Kidney epithelial cell (primary cell): ENCODE measurements at regions not wholly inside any gene's neighbourhood (a gene's known extent, or its start where the extent isn't known, plus 50 kb on each side); places are given as distances from the start of the nearest gene placed in this dataset.

ENCODE experiments used
- DNase-seq: peaks from one replicate; pipeline ENCODE4 v3.0.0-alpha.2; 2010; ENCODE audit warnings: low read depth
- H3K27me3 ChIP-seq: 2 replicates; pipeline ENCODE4 v1.6.0; 2011; ENCODE audit warnings: low read length; ENCODE audit not compliant: control insufficient read depth, insufficient read depth
- H3K36me3 ChIP-seq: 2 replicates; pipeline ENCODE4 v1.5.1; 2011; ENCODE audit warnings: low read length; ENCODE audit not compliant: control insufficient read depth, insufficient read depth
- H3K4me3 ChIP-seq: 2 replicates; pipeline ENCODE4 v1.5.1; 2011; ENCODE audit warnings: low read depth, mild to moderate bottlenecking, control low read depth, low read length
- TF ChIP-seq, protein P1 (sequence below): IDR thresholded peaks from 2 replicates; pipeline ENCODE4 v1.5.1; 2011; ENCODE audit warnings: mild to moderate bottlenecking, moderate library complexity, low read length, control low read depth, inconsistent platforms; ENCODE audit not compliant: insufficient read depth, poor library complexity, severe bottlenecking

- TF ChIP-seq, protein P1, sequence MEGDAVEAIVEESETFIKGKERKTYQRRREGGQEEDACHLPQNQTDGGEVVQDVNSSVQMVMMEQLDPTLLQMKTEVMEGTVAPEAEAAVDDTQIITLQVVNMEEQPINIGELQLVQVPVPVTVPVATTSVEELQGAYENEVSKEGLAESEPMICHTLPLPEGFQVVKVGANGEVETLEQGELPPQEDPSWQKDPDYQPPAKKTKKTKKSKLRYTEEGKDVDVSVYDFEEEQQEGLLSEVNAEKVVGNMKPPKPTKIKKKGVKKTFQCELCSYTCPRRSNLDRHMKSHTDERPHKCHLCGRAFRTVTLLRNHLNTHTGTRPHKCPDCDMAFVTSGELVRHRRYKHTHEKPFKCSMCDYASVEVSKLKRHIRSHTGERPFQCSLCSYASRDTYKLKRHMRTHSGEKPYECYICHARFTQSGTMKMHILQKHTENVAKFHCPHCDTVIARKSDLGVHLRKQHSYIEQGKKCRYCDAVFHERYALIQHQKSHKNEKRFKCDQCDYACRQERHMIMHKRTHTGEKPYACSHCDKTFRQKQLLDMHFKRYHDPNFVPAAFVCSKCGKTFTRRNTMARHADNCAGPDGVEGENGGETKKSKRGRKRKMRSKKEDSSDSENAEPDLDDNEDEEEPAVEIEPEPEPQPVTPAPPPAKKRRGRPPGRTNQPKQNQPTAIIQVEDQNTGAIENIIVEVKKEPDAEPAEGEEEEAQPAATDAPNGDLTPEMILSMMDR, result no peak
- no peak for DNase-seq
- no peaks in the 10 kb centered on the region for H3K36me3 ChIP-seq
Observed at GRCh38 chr2:146246002-146246735, 1598.7 kb upstream of the ACVR2A start.

GRCh38 chr2:146244830-146245229 lies 1600.0 kb upstream of the ACVR2A start:
- no peak for DNase-seq
- no peaks in the 10 kb centered on the region for H3K27me3 ChIP-seq
- H3K4me3 ChIP-seq, result no peak overlapping the region
- no peaks in the 10 kb centered on the region for H3K36me3 ChIP-seq
- TF ChIP-seq, protein P1, result no peak

More at GRCh38 chr2:146246002-146246735, 1598.7 kb upstream of the ACVR2A start:
- no peaks in the 10 kb centered on the region for H3K27me3 ChIP-seq
- H3K4me3 ChIP-seq, result no peak overlapping the region

GRCh38 chr2:146244131-146244530 lies 1600.7 kb upstream of the ACVR2A start:
- no peak overlapping the region for H3K4me3 ChIP-seq
- TF ChIP-seq, protein P1, result no peak
- H3K36me3 ChIP-seq, result no peaks in the 10 kb centered on the region
- H3K27me3 ChIP-seq, result no peaks in the 10 kb centered on the region
- no peak for DNase-seq

- no peaks in the 10 kb centered on the region for H3K36me3 ChIP-seq
- no peaks in the 10 kb centered on the region for H3K27me3 ChIP-seq
- H3K4me3 ChIP-seq, result no peak overlapping the region
- TF ChIP-seq, protein P1, result no peak
- no peak for DNase-seq
Observed at GRCh38 chr2:146241023-146241422, 1603.8 kb upstream of the ACVR2A start.

GRCh38 chr2:146240391-146240790 lies 1604.4 kb upstream of the ACVR2A start:
- H3K36me3 ChIP-seq, result no peaks in the 10 kb centered on the region
- no peak overlapping the region for H3K4me3 ChIP-seq
- TF ChIP-seq, protein P1, result no peak
- DNase-seq, result no peak
- no peaks in the 10 kb centered on the region for H3K27me3 ChIP-seq
